IMR-90 (cell line): ENCODE measurements at regions not wholly inside any gene's neighbourhood (a gene's known extent, or its start where the extent isn't known, plus 50 kb on each side); places are given as distances from the start of the nearest gene placed in this dataset.

ENCODE experiments used
- CEBPB ChIP-seq: IDR thresholded peaks from 2 replicates; pipeline ENCODE4 v1.6.1; 2012; ENCODE audit warnings: low read depth, low read length, improper control_type of control experiment
- CHD1 ChIP-seq: IDR thresholded peaks from 2 replicates; pipeline ENCODE4 v1.6.1; 2012; ENCODE audit warnings: low read depth, low read length, improper control_type of control experiment
- CTCF ChIP-seq: conservative IDR thresholded peaks from 2 replicates; pipeline ENCODE4 v1.5.1; 2012; ENCODE audit warnings: mild to moderate bottlenecking, low read depth, low read length, improper control_type of control experiment
- MAZ ChIP-seq: IDR thresholded peaks from 2 replicates; pipeline ENCODE4 v1.6.1; 2012; ENCODE audit warnings: low read depth, mild to moderate bottlenecking, low read length, improper control_type of control experiment, moderate library complexity, borderline replicate concordance
- POLR2A ChIP-seq: IDR thresholded peaks from 2 replicates; pipeline ENCODE4 v1.6.1; 2012; ENCODE audit warnings: mild to moderate bottlenecking, low read depth, low read length
- RAD21 ChIP-seq: IDR thresholded peaks from 2 replicates; pipeline ENCODE4 v1.6.1; 2012; ENCODE audit warnings: low read length, improper control_type of control experiment
- RFX5 ChIP-seq: IDR thresholded peaks from 2 replicates; pipeline ENCODE4 v1.8.0; 2012; ENCODE audit warnings: low read depth, mild to moderate bottlenecking, low read length, moderate library complexity
- TF ChIP-seq, protein P1 (sequence below): fragments of 150-350 bp; IDR thresholded peaks from 2 replicates; pipeline ENCODE4 v1.6.1; 2017; ENCODE audit warnings: mild to moderate bottlenecking, antibody characterized with exemption, low read length, low read depth

GRCh38 chr6:86686496-86686895 lies 250.8 kb upstream of the HTR1E start:
- TF ChIP-seq CTCF (no peak), RFX5 (no peak), RAD21 (no peak), CEBPB (no peak), CHD1 (no peak), POLR2A (no peak), MAZ (no peak)
- TF ChIP-seq, protein P1, sequence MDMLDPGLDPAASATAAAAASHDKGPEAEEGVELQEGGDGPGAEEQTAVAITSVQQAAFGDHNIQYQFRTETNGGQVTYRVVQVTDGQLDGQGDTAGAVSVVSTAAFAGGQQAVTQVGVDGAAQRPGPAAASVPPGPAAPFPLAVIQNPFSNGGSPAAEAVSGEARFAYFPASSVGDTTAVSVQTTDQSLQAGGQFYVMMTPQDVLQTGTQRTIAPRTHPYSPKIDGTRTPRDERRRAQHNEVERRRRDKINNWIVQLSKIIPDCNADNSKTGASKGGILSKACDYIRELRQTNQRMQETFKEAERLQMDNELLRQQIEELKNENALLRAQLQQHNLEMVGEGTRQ = no peak
